DND-41 (cell line): ENCODE measurements at regions not wholly inside any gene's neighbourhood (a gene's known extent, or its start where the extent isn't known, plus 50 kb on each side); places are given as distances from the start of the nearest gene placed in this dataset.
"Not testable (repeated sequence)": the region's sequence is repeated elsewhere in the genome, so short reads cannot be mapped to it uniquely, and the experiment has no call there.

ENCODE experiments used
- ATAC-seq: fragments of 200-7000 bp; cut with Tn5 transposase; 3 replicates; pipeline ENCODE4 v1.9.1; 2021; ENCODE audit warnings: low read depth; ENCODE audit not compliant: insufficient read depth
- DNase-seq: peaks from one replicate; pipeline ENCODE4 v3.0.0-alpha.2; 2020
- H2AFZ ChIP-seq: 2 replicates; pipeline ENCODE4 v1.6.0; 2012; ENCODE audit warnings: low read depth, low read length
- H3K27ac ChIP-seq: 2 replicates; pipeline ENCODE4 v1.5.1; 2012; ENCODE audit warnings: low read length, inconsistent platforms
- H3K27me3 ChIP-seq: fragments of 200-600 bp; sonication (generic); 2 replicates; pipeline ENCODE4 v1.6.0; 2012; ENCODE audit warnings: low read length, mild to moderate bottlenecking, inconsistent platforms; ENCODE audit not compliant: insufficient read depth, poor library complexity
- H3K36me3 ChIP-seq: 2 replicates; pipeline ENCODE4 v1.5.1; 2012; ENCODE audit warnings: low read length, inconsistent platforms; ENCODE audit not compliant: insufficient read depth
- H3K4me1 ChIP-seq: 2 replicates; pipeline ENCODE4 v1.5.1; 2012; ENCODE audit warnings: mild to moderate bottlenecking, low read length; ENCODE audit not compliant: insufficient read depth
- H3K4me2 ChIP-seq: 2 replicates; pipeline ENCODE4 v1.6.0; 2012; ENCODE audit warnings: mild to moderate bottlenecking, moderate library complexity, low read length, inconsistent platforms; ENCODE audit not compliant: insufficient read depth
- H3K4me3 ChIP-seq, 2 experiments: fragments of 200-600 bp in 1 of 2; shearing (Covaris generic) in 1 of 2; 2 replicates each; pipeline ENCODE4 v1.5.1; 2012 to 2016; ENCODE audit warnings: inconsistent platforms in 2 of 2, low read length in 2 of 2, mild to moderate bottlenecking in 2 of 2, low read depth in 1 of 2, moderate library complexity in 1 of 2
- H3K79me2 ChIP-seq: 2 replicates; pipeline ENCODE4 v1.6.0; 2012; ENCODE audit warnings: low read length, inconsistent platforms; ENCODE audit not compliant: insufficient read depth
- H3K9ac ChIP-seq: 2 replicates; pipeline ENCODE4 v1.6.0; 2012; ENCODE audit warnings: low read depth, mild to moderate bottlenecking, inconsistent platforms, low read length, moderate library complexity
- H3K9me3 ChIP-seq: 2 replicates; pipeline ENCODE4 v1.5.1; 2012; ENCODE audit warnings: low read length, moderate library complexity, mild to moderate bottlenecking, inconsistent platforms; ENCODE audit not compliant: insufficient read depth, severe bottlenecking
- H4K20me1 ChIP-seq: 2 replicates; pipeline ENCODE4 v1.6.0; 2012; ENCODE audit warnings: low read length; ENCODE audit not compliant: insufficient read depth

GRCh38 chr1:120509258-120509657 is 94.4 kb downstream of the NBPF8 start:
- H3K27ac ChIP-seq, H3K27me3 ChIP-seq, H3K4me1 ChIP-seq, DNase-seq, H3K4me2 ChIP-seq, H4K20me1 ChIP-seq, H3K36me3 ChIP-seq, ATAC-seq, H2AFZ ChIP-seq, H3K9ac ChIP-seq, H3K9me3 ChIP-seq, H3K4me3 ChIP-seq, H3K79me2 ChIP-seq: not testable (repeated sequence)

GRCh38 chr1:120513099-120513498 is 98.3 kb downstream of the NBPF8 start:
- ATAC-seq, H3K4me3 ChIP-seq, H3K4me2 ChIP-seq, H4K20me1 ChIP-seq, H3K9ac ChIP-seq, H3K4me1 ChIP-seq, H3K36me3 ChIP-seq, H2AFZ ChIP-seq, H3K27me3 ChIP-seq, H3K9me3 ChIP-seq, H3K27ac ChIP-seq, DNase-seq, H3K79me2 ChIP-seq: not testable (repeated sequence)

GRCh38 chr1:120513531-120513930 is 98.7 kb downstream of the NBPF8 start:
- not testable (repeated sequence) for H3K9ac ChIP-seq, H3K27me3 ChIP-seq, ATAC-seq, H3K4me1 ChIP-seq, H3K27ac ChIP-seq, H3K36me3 ChIP-seq, H3K79me2 ChIP-seq, H2AFZ ChIP-seq, H3K4me3 ChIP-seq, H3K4me2 ChIP-seq, DNase-seq, H4K20me1 ChIP-seq, H3K9me3 ChIP-seq

GRCh38 chr1:120519196-120519595 is 104.4 kb downstream of the NBPF8 start:
- H3K27ac ChIP-seq, result not testable (repeated sequence)

GRCh38 chr1:120524416-120524815 is 109.6 kb downstream of the NBPF8 start:
- not testable (repeated sequence) for H3K4me3 ChIP-seq, H3K4me1 ChIP-seq, DNase-seq, H3K36me3 ChIP-seq, H4K20me1 ChIP-seq, H3K4me2 ChIP-seq, H3K27ac ChIP-seq, H3K27me3 ChIP-seq, ATAC-seq, H3K79me2 ChIP-seq, H3K9me3 ChIP-seq, H2AFZ ChIP-seq, H3K9ac ChIP-seq

More at GRCh38 chr1:120519196-120519595, 104.4 kb downstream of the NBPF8 start:
- H4K20me1 ChIP-seq, H2AFZ ChIP-seq, H3K9ac ChIP-seq, H3K9me3 ChIP-seq, DNase-seq, H3K4me3 ChIP-seq, H3K36me3 ChIP-seq, H3K27me3 ChIP-seq, ATAC-seq, H3K4me2 ChIP-seq, H3K79me2 ChIP-seq, H3K4me1 ChIP-seq: not testable (repeated sequence)

GRCh38 chr1:120525386-120525785 is 110.6 kb downstream of the NBPF8 start:
- ATAC-seq, result peak; percentile 66; the same call in 2 of the 3 replicates
- H3K27ac ChIP-seq, H3K27me3 ChIP-seq, H3K4me1 ChIP-seq, H3K4me3 ChIP-seq, H3K36me3 ChIP-seq, H3K9me3 ChIP-seq, H4K20me1 ChIP-seq, H2AFZ ChIP-seq, DNase-seq, H3K79me2 ChIP-seq, H3K9ac ChIP-seq, H3K4me2 ChIP-seq: not testable (repeated sequence)

GRCh38 chr1:120529475-120530089 is 114.7 kb downstream of the NBPF8 start:
- not testable (repeated sequence) for H3K4me2 ChIP-seq, H3K27ac ChIP-seq, H2AFZ ChIP-seq, H3K9me3 ChIP-seq, H3K4me3 ChIP-seq, H3K27me3 ChIP-seq, DNase-seq, H3K79me2 ChIP-seq, H4K20me1 ChIP-seq, H3K36me3 ChIP-seq, H3K4me1 ChIP-seq, H3K9ac ChIP-seq, ATAC-seq

- H3K9ac ChIP-seq, H3K4me2 ChIP-seq, H3K4me3 ChIP-seq, H3K79me2 ChIP-seq, H3K27me3 ChIP-seq, ATAC-seq, DNase-seq, H3K9me3 ChIP-seq, H3K36me3 ChIP-seq, H4K20me1 ChIP-seq, H2AFZ ChIP-seq, H3K27ac ChIP-seq: not testable (repeated sequence)
- H3K4me1 ChIP-seq, result peaks cover 19% of the 10 kb centered on the region
Measured at GRCh38 chr1:120531455-120531854, 116.6 kb downstream of the NBPF8 start.
